ENCODE measurements at regions not wholly inside any gene's neighbourhood (a gene's known extent, or its start where the extent isn't known, plus 50 kb on each side); places are given as distances from the start of the nearest gene placed in this dataset.

DNA sequence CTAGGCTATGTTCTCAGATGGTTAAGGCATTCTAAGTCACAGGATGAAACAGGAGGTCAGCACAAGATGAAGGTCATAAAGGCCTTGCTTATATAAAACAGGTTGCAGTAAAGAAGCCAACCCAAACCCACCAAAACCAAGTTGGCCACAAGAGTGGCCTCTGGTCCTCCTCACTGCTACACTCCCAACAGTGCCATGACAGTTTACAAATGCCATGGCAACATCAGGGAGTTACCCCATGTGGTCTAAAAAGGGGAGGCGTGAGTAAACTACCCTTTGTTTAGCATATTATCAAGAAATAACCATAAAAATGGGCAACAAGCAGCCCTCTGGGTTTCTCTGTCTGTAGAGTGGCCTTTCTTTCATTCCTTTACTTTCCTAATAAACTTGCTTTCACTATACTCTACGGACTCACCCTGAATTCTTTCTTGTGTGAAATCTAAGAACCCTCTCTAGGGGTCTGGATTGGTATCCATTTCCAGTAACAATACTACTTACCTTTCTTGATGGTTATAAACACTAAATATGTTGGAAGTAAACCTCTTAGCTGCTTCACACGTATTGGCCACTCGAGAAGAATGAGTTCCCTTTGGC lies 1237.9 kb downstream of the FAM181B start:
- DNase-seq, result no peak

DNA sequence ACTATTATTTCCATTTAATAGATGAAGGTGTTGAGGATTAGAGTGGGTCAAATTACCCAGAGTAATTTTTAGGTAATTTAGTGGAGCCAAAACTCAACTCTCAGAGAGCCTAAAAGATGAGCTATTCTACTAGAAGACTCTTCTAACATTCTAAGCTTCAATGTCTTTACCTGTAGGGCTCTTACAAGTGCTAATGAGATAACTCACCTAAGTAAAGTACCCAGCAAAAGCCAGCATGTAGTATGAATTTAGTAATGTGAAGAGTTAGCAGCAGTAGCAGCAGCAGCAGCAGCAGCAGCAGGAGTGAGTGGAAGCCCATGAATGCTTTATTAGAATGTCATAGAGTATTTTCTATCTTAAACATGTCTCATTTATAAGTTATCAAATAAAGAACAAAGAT lies 1239.2 kb downstream of the FAM181B start:
- no peak for DNase-seq

DNA sequence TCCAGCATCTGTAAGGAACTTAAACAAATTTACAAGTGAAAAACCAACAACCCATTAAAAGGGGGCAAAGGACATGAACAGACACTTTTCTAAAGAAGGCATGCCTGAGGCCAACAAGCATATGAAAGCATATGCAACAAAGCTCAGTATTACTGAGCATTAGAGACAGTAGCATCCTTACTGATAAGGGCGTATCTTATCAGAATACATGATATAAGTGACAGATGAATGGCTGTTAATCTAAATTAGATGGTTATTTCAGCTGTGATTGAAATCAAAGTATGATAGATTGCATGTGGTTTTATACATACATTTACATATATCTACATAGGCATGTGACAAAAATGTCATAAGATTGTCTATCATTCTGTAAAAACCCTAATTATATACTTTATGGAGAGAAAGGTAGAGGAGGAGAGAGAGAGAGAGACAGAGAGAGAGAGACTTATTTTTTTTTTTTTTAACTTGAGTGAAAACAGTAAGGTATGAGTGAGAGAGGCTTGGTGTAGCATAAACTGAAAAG lies 1240.7 kb downstream of the FAM181B start:
- no peak for DNase-seq

DNA sequence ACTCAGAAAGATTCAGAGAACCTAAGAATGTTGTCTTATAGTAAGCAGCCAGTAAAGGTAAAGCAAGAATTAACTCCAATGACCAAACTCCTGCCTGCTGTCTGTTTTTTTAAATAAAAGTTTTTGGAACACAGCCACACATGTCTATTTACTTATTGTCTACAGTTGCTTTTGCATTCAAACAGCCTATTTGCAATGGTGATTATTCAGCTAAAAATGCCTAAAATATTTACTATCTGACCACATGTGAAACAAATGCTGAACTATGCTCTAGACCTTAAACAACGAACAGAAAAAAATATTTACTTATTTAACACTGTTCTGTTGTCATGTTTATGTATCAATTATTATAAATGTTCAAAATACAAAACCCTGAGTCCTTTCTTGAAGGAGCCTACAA lies 1246.6 kb downstream of the FAM181B start:
- no peak for DNase-seq

DNA sequence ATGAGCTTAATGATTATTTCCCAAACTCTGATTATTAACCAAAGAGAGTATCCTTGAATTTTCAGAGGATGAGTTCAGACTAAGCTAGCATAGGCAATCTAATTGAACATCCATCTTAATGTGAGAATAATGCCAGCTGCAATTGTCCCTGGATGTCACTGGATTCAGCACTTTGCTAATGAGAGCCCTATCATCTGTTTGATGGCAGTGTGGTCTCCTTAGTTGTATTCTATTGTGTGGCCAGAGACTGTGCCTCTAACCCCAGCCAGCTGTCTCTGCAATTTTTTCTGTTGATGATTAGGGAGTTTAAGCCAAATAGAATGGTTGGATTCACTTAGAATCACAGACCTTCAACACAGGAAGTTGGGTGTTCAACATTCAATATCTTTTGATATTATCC lies 1249.5 kb downstream of the FAM181B start:
- no peak for DNase-seq

DNA sequence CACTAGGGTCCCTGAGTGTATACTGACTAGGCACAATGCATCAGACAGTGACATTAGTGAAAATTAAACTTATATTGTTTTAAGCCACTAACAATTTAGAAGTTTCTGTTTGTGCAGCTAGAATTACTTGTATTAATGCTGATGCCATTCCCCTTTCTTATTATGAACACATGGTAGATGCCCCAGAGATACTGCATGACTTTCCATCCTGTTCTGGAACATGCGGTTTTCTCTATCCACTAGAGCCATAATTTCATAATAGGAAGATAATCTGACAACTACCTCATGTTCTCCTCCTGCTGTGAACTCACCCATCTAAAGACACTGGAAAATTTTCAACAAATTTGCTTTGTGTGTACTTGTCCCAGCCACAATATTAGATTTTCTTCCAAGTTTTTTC lies 1256.4 kb downstream of the FAM181B start:
- no peak for DNase-seq

DNA sequence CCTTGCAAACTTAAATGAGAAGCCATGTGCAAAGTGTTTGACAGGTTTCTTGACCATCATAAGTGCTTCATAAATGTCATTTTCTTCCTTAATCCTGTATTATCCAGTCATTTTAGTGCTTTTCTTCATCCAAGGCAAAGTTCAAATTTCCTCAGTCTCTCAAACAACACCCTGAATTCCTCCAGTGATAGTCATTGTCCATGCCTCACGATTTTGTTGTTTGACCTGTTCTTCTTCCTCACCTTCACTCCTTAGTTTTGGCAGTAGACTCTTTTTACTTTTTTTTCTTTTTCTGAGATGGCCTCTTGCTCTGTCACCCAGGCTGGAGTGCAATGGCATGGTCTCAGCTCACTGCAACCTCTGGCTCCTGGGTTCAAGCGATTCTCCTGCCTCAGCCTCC lies 1257.3 kb downstream of the FAM181B start:
- no peak for DNase-seq

DNA sequence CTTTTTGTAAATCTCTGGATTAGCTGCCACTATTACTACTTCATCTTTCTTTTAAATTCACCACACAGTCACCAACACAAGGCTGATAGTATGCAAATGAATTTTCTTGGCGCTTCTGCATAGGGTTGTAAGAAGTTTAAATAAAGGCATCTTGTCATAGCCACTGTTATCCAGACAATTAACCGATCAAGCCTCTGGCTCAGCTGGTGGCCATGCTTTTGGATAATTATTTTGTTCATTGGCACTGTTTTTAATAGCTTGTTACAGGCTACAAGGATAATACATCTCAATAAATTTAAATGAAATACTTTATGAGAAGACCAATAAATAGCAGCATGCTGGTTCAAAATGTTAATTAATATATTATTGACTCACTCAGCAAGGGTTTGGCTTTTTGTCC lies 1261.0 kb downstream of the FAM181B start:
- no peak for DNase-seq

DNA sequence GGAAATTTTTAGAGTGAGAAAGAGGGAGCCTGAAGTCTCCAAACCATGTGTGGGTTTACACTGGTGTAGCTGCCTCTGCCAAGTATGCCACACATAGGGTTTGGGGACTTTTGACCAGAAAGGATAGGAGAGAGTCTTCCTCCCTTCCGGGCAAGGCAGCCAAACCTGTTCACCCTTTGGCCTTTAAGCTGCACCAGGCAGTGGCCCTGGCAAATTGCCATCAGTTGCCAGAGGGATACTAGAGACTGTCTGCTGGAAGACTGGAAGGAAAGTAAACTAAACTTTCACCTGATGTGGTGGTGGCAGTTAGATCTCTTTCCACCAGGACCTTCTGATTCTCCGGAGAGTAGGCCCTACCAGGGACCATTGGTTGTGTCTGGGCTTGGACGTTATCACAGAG lies 1263.2 kb downstream of the FAM181B start:
- no peak for DNase-seq

DNA sequence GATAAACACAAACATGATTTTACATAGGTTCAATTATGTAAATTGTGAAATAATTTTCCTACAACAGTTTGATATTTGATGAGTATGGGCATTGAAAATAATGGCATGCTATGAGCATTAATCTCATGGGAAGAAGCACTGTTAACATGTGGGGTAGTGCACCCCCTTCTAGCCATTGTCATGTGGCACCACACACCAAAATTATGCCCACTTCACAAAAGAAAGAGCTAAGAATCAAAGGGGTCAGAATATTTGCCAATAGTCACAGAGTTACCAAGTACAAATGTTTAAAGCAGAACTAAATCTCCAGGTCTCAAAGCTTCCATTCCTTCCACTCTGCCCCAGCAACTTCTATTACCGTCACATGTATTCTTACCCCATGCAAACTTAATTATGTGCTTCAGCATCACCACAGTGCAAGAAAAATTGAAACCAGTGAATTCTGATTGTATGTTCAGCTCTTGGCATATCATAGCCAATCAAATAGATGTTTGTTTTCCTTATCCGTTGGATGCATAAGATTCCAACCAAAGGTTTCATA lies 1273.8 kb downstream of the FAM181B start:
- DNase-seq, result no peak

DNA sequence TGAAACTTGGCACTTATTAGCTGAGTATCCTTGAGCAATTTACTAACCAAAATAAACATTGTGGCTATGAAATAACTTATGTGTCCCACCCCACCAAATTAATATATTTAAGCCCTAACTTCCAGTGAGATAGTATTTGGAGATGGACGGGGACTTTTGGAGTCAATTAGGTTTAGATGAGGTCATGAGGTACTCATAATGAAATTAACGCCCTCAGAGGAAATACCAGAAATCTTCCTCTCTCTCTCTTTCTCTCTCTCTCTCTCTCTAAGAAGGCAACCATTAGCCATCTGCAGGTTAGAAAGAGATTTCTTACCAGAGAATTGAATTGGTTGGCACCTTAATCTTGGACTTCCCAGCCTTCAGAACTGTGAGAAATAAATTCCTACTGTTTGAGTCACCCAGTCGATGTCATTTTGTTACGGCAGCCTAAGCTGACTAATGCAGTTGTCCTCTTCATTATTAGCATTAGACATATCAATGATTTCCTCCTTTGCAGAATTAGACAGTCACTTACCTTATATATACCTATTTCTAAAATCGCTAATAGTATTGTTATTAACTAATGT lies 1284.0 kb downstream of the FAM181B start:
- no peak for DNase-seq

DNA sequence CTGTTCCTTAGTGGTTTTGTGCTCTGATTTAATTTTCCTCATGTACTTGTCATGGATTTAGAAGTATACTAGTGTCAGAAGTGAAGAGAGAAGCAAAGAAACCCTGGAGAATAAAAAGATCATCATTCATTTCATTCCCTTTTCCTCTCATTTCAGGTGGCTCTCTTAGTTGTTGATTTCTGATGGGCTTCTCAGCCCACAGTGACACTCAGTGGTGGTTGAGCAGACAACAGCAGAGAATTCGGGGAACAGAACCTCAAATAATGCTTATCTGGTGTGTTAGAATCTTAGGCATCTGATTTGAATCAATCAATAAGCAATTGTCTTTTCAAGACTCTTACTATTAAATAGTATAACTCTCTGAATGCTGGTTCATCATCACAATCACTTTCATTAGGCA lies 1289.4 kb downstream of the FAM181B start:
- DNase-seq, result no peak

DNA sequence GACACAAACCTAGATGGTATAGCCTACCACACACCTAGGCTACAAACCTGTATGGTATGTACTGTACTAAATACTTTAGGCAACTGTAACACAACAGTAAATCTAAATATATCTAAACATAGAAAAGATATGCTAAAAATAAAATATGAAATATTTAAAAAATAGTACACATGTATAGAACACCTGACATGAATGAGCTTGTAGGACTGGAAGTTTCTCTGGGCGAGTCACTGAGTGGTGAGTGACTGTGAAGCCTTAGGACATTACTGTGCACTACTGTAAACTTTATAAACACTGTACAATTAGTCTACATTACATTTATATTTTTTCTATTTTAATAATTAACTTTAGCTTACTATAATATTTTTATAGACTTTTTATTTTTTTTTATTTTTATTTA lies 1301.3 kb downstream of the FAM181B start:
- DNase-seq, result no peak

DNA sequence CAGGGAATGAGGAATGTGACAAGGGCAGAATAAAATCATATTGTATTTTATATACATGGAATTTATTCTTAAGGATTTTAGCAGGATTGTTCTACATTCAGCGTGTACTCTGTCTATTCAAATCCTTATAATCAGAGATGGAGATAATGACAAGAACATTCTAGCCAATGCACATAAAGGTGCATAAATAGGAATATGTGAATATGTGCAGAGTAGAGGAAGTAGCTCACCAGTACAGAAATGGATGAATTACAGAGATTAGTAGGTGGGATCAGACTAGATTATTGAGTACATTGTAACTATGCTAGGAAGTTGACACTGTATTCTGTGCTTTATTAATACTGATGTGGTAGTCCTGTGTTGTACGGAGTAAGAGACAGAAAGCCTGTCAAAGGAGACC lies 1308.8 kb downstream of the FAM181B start:
- DNase-seq, result no peak

DNA sequence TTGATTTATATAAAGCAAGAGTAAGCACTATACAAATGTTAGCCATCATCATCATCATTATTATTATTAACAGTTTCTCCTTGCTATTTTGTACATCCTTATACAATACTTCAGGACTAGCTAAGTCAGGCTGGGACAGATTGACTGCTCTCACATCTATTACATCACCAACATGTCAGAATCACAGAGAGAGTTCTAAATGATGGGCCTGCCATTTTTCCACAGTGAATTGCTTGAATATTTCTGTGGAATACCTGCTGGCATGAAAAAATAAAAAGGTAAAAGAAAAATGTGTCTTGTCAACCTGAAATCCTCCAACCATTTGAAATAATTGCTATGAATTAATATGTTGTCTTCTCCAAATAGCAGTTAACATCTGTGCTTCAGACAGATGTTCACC lies 1311.3 kb downstream of the FAM181B start:
- DNase-seq, result no peak

DNA sequence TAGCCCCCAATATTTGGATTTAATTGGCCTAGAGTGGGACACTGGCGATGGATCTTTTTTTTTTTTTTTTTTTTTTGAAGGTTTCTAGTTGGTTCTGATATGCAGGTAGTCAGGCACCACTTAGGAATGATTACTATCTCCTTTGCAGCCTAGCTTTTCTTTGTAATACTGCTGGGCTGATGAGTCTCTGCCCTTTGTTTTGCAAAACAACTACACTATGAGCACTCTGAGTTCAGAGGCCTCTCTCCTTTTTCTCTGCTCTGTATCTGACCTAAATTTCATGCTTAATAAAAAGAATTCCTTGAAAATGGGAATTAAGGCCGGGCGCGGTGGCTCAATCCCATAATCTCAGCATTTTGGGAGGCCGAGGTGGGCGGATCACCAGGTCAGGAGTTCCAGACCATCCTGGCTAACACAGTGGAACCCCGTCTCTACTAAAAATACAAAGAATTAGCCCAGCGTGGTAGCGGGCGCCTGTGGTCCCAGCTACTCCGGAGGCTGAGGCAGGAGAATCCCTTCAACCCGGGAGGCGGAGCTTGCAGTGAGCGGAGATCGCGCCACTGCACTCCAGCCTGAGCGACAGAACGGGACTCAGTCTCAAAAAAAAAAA lies 1312.3 kb downstream of the FAM181B start:
- DNase-seq, result no peak

DNA sequence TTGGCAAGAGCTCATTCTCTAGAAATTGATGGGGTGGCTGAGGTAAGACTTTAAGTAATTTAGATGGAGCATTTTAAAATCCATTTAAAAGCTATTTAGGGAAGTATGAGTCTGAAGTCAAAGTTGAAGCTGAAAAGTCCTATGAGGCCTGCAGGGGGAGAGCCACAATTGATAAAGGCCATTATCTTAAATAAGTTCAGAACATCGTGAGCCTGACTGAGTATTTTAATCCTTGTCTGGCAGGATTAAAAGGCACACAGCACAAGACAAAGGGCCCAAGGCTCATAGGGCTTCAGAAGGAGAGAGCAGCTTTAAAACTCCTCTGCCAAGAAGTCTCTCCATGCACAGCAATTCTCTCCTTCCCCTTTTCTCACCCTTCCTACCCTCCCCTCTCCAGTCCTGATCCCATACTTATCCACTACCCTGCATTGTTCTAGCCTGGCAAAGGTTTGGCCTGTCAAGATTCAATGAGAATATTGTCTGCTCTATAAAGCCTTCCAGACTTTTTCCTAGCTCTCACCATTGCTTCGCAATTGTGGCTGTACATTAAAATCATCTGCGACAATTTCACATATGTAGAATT lies 1312.9 kb downstream of the FAM181B start:
- no peak for DNase-seq

DNA sequence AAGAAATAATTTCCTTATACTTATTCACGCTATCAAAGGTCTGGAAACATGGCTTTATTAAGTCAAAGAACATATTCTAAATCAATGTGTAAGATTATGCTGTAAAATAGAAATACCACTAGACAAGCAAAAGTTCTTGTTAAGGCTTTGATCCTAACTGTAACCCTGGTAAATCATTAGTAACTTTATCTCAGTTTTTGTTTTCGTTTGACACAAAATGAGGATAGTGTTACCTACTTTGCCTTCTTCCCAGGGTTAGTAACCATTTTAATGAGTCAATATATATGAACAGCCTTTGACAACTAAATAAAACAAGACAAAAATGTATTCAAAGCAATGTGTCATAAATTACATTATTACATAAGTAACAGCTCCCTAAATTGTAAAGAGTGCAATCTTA lies 1336.3 kb downstream of the FAM181B start:
- no peak for DNase-seq

DNA sequence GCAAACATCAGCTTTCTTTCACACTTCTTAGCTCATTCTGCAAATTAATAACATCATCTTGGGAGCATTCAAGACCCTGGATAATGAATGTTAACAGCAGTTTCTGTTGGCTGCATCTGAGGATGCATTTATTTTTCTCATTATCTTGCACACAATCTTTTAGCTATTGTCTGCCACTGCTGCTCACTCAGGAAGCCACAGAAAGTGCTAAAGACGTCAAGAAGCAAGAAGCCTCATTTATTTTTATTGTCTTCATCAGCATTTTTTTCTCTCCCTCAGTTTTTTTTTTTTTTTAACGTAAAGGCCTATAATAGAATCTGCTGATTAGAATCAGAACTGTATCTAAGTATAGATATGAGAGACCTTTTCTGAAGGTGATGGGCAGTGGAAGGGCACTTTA lies 1339.4 kb downstream of the FAM181B start:
- DNase-seq, result no peak

DNA sequence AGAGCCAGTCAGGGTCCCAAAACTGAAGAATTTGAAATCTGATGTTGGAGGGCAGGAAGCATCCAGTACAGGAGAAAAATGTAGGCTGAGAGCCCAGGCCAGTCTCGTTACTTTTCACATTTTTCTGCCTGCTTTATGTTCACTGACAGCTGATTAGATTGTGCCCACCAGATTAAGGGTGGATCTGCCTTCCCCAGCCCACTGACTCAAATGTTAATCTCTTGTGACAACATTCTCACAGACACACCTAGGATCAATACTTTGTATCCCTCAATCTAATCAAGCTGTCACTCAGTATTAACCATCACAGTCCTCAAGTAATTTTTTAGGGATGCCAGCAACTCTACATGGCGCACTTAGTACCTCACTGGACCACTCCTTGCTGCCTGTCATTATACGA lies 1345.3 kb downstream of the FAM181B start:
- no peak for DNase-seq

DNA sequence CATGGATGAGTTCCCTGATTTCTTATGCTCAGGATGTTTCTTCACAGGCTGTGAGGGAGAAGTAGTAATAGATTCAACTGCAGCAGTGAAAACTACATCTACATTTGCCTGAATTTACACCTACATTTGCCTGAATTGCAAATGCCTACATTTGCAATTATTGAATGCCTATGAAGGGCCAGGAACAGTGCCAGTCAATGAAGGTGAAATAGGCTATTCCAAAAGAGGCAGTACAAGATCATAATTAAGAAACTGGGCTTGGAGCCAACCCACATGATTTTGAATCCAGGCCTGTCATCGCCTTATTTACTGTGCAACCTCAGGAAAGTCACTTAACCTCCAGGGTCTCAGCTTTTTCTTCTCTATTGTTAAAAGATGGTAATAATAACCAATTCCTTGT lies 1353.3 kb downstream of the FAM181B start:
- DNase-seq, result no peak

DNA sequence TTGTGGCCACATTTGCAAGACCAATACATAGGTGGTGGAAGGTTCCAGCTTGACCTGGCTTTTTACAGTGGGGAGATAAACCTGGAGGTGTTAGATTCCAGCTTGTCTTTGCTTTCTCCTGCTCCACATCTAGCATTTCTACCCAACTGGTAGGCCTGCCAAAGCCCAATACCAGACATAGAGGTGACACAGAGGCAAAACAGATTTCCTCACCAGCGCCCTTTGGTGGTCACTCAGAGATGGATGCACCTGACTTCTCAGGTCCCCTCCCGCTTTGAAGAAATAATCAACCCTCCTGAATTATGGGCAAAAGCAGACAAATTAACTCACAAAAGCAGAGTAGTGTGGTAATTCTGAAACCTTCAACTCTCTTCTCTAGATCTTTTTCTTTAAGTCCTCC lies 1356.2 kb downstream of the FAM181B start:
- DNase-seq, result no peak

DNA sequence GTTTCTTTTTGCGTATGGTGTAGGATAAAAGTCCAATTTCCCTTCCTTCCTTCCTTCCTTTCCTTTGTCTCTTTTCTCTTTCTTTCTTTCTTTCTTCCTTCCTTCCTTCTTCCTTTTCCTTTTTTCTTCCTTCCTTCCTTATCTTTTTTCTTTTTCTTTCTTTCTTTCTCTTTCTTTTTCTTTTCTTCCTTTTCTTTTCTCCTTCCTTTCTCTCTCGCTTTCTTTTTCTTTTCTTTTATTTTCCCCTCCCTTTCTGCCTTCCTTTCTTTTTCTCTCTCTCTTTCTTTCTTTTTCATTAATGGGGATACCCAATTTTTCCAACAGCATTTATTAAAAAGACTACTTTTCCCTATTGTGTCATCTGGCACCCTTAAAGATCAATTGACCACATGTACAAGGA lies 1359.7 kb downstream of the FAM181B start:
- DNase-seq, result no peak

DNA sequence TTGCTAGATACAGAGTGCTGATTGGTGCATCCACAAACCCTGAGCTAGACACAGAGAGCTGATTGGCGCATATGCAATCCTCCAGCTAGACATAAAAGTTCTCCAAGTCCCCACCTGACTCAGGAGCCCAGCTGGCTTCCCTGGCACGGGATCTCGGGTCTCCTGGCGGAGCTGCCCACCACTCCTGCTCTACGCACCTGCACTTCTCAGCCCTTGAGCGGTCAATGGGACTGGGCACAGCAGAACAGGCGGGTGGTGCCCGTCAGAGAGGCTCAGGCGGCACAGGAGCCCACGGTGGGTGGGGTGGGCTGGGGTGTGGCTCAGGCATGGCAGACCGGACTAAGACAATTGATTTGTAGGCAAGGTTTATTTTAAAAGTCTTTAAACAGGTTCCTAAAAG lies 1365.5 kb downstream of the FAM181B start:
- DNase-seq, result no peak

Measured in NCI-H524 treated with DMSO at 0.1 percent for 48 hours (cell line).